Pons (tissue), 1 donor: ENCODE measurements at regions not wholly inside any gene's neighbourhood (a gene's known extent, or its start where the extent isn't known, plus 50 kb on each side); places are given as distances from the start of the nearest gene placed in this dataset.
"Not testable (repeated sequence)": the region's sequence is repeated elsewhere in the genome, so short reads cannot be mapped to it uniquely, and the experiment has no call there.

ENCODE experiments used
- DNase-seq: peaks from one replicate; pipeline ENCODE4 v3.0.0-alpha.2; 2016; ENCODE audit warnings: low spot score

DNA sequence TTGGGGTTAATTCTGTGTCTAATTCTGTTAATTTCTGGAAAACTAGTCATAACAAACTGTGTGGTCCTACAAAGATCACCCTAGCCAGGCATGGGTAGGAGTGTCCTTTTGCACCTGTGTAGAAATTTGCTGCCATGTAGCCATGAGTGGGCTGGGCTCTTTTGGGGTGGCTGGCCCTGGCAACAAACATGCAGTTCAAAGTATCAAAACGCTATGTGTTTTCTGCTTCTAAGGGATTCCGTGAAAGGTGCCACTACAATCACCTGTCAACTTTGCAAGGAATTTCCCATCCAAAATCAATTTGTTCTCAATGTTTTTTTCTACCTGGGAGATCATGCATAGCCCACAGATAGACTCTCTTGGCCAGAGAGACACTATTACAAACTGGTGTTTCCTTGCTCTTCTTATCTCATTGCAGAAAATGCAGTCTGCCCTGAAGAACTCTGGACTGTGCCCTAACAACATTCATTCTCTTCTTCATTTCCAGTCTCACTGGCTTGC is 537.7 kb upstream of the ID2 start:
- DNase-seq, result no peak

DNA sequence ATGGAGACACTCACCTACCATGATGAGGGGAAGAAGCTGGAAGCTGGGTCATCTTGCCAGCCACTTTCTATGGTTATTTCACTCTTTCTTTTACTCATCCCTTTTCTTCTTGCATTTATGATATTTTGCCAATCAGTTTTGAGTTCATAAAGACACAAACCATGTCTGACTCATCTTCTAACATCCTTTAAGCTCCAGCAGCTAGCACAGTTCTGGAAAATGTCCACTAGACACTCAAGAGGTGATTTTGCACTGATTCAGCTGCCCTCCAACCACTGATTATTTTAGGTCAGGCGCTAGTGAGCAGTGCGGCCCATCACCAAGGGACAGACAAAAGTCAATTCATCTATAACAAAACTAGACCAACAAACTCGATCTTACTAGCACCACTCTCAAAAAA is 537.1 kb upstream of the ID2 start:
- DNase-seq, result no peak

DNA sequence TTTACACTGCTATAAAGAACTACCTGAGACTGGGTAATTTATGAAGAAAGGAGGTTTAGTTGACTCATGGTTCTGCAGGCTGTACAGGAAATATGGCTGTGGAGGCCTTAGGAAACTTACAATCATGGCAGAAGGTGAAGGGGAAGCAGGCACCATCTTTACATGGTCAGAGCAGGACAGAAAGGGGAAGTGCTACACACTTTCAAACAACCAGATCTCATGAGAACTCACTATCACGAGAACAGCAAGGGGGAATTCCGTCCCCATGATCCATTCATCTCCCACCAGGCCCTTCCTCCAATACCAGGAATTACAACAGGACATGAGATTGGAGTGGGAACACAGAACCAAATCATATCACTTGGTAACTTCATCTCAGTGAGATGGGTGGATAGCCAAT is 536.5 kb upstream of the ID2 start:
- not testable (repeated sequence) for DNase-seq

DNA sequence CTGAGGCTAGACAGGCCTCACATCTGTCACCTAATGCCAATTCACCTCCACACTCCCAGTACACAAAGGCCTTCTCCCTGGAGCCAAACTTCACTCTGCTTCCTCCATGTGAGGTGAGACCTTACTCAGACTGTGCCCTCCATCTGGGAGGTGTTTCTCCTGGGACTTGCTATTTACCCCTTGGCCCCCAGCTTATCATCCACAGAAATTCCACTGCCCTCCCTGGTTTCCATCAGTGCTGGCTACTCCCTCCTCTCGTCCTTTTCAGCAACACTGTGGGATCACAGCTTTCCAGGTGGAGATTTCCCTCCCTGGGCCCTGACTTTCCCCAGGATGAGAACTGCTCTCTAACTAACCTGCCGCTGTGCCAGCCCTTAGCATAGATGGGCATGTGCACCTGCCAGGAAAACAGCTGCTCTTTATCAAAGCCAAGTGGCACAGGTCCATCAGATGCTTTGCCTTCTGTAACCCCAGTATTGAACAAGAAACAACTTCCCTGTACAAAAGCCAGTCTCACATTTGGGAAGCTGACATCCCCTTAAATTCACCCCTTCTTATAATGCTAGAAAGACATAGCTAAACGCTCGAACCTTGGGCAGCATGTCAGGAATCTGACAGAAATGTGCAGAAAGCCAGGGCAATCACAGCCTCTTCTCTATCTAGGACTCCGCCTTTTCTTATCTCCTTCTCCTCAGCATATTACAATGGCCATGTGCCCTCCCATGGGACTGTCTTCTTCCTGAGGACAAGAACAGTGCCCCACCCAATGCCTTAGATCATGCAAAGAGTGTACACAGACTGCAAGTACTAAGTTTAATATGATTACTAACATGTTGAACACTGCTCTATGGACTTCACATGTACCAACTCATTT is 535.5 kb upstream of the ID2 start:
- no peak for DNase-seq

DNA sequence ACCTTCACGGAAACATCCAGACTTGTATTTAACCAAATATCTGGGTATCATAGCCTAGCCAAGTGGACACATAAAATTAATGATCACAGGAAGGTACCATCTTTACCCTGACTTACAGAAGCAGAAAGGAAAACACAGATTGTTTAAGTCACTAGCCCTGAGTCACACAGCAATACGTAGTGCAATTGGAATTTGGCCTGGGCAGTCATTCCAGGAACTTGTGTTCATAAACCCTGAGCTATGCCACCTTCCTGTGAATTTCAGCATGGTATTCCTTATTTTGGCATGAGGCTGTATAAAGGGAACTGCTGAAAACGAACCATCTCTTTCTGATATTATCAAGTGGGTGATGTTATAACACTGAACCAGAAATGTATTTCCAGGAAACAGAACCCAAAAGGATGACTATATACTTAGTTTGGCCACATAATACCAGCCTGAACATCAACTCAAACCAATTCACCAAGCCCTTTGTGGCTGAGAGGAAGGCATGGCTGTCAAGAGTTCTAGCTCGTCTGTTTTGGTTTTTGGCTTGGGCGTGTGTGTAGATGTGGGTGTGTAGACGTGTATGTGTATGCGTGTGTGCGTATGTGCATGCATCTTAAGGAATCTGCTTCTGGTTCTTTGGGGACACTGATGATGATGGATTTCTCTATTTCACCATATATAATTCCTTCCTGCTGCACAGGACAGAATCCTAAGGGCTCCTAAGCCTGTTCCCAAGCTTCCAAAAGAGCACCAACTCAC is 533.4 kb upstream of the ID2 start:
- no peak for DNase-seq

DNA sequence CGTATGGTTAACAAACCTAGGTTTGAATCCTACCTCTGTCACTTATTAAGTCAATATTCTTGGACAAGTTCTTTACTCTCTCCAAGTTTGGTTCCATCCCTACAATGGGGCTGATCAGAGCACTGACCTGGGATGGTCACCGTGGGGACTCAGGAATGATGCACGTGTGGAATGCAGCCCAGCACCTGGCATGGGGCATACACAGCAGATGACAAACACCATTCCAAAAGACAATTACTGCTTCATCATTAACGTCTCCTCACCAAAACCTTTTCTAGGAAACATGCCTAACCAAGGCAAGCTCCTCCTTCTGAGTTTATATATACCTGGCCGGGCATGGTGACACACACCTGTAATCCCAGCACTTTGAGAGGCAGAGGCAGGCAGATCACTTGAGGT is 532.9 kb upstream of the ID2 start:
- no peak for DNase-seq

DNA sequence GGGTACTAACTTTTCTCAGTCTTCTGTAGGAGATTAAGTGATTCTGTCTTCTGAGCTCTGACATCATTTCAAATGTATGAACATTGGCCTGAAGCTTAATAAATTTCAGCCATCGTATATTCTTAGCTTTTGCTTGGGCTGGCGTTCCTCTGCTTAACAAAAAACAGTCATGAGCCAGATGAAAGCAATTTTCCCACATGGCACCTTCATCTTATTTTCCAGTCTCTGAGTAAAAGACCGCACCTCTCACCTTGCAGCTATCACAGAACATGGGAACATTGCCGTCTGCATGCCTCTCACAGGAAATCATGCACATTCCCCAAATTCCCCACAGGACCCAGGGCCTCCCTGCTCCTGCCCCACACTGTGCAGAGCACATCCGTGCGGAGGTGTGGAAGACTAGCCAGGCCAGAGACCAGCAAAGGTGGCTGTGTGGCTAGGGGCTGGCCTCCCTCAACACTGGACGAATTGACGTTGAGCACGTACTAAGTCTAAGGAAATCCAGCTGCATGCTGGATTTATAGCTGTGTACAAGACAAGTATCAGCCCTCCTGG is 531.8 kb upstream of the ID2 start:
- no peak for DNase-seq

DNA sequence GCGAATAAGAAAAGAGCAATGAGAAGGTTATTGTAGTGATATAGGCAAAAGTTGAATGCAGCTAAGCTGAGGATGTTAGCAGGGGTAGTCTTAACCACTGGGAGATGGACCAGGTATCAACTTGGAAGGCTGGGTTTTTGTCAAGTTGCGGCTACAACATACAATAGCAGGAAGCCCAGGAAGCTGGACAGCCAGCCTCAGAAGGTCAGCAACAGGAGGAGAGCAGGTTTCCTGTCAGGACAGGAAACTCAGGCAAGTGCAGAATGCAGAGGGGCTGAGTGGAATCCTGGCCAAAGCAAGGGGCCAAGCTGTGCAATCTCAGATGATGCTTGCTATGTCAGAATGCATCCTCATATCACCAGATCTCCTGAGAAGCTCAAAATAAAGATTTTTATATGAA is 530.0 kb upstream of the ID2 start:
- no peak for DNase-seq

DNA sequence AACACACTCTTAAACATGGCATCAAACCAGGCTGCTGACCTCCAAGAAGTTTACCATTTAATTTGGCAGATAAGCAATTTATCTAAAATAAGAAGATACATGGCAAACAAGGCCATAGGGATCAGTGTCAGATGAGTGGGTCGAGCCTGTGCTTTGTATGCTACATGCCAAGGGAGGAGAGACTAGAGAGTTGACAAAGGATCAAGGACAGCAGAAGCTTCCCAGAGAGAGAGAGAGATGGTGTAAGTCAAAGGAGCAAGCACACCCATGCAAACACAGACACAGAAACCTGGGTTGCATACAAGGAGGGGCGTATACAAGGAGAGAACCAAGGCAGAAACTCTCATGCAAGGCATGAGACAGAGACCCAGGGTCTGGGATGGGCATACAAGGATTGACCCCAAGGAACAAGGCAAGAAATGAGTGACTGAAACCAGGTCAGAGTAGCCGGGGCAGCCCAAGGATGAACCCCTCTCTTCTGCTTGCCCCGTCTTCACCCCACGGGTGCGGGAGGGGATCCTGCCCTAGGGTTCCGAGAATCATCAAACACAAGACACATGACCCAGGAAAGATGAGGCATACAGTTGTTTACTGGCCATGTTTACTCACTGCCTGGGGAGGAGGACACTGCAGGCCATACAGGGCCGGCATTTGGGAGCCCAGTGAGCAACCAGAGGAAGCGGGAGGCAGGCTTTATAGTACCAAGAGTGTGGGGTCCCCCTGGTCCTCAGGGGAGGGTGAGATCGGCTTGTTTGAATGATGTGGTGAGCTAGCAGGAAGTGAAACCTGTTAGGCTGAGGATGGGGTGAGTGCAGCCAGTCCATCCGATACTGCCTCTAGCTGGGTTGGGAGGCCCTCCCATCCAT is 529.2 kb upstream of the ID2 start:
- no peak for DNase-seq

DNA sequence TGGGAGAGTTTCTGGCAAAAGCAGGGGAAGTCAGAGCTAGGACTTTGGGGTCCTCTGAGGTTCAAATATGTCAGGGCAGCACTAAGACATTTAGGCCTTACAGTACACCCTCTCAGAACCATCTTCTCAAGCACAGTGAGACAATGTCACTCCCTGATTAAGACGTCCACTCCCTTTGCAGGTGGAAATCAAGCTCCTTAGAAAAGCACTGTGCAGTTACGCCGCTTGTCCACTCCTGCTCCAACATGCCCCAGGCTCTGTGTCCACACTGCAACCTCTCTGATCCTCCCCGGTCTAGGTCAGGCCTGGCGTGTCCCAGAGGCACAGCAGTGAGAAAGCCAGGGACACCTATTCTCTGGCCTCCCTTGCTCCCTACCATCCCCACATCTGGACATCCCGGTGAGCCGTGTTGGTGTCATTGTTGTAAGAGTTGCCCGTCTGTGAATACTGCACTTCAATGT is 528.6 kb upstream of the ID2 start:
- no peak for DNase-seq

DNA sequence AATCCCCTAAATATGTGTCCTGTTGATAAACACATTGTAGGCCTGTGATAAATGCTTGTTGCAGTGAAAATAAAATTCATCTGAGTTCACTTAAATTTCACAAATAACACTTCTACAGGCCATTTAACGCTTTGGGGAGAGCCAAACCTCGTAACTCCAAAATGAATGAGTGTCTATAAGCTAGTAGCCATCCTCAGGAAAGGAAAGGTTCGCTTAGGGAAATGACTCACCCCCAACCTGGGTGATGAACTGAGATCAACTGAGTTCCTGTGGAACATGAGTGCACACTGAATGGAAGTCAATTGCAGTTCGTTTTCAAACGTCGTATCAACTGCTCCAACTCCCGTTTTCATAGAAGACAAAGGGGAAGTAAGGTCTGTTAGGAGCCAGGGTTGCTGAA is 527.6 kb upstream of the ID2 start:
- DNase-seq, result no peak

DNA sequence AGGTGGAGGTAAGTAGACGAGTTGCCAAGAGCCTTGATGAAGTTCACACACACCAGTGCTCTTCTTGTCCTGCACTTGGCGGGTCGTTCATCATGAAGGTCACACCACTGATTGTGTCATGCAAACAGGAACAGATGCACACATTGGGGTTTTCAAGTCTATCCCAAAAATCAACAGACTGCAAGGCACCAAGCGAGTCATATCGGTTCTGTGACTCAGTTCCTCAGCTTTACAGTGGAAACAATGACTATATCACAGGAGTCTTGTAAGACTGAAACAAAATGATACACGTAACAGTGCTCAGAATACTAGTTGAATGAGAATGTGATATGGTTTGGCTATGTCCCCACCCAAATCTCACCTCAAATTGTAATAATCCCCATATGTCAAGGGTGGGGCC is 526.9 kb upstream of the ID2 start:
- no peak for DNase-seq

DNA sequence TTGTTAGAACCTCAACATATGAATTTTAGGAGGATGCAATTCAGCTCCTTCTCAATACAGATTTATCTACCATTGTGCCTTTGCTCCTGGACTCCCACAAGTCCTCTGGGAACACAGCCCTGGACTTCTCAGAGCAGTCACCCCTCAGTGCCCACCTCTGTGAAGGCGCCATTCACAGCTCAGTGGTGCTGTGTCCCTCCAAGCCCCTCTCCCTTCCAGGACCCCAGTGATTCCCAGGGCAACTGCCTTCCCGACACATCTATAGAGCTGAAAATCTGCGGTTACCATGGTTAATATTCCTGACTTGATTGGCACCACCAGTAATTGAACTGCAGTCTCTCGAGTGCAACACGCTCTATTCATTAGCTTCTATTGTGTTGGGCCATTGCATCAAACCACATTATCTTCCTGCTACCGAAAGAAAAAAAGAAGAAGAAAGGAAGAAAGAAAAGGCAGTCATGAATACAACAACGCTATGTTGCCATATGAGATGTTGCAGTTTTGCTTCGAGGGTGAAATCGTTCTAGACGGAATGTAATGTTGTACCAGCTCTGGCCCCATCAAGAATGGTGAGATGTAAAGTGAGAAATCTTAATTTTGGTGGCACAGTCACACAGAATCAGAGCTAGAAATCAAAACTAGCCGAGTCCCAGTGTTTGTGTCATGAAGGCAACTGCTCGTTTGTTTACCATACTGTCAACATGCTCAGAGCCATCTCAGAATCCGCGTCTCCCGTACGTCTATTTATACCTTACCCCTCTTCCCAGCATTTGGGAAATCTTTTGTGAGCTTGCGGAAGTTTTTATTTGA is 524.0 kb upstream of the ID2 start:
- DNase-seq, result no peak

DNA sequence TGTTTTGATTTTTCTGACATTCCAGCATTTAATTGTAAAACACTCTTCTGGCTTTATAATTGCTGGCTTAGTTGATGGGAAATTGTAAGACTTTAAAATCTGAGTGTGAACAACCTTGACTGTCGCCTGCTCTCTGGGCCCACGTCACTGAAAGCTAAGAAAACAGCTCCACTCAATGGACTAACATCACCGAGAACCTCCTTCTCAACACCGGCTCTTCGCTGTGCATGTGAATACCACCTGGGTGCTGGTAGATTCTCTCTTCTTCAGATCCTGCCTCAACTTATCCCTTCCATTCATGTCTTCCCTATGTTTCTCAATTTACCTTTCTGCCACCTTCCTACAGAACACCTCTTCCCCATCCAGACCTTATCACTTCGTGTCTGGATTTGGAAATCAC is 523.1 kb upstream of the ID2 start:
- DNase-seq, result no peak

DNA sequence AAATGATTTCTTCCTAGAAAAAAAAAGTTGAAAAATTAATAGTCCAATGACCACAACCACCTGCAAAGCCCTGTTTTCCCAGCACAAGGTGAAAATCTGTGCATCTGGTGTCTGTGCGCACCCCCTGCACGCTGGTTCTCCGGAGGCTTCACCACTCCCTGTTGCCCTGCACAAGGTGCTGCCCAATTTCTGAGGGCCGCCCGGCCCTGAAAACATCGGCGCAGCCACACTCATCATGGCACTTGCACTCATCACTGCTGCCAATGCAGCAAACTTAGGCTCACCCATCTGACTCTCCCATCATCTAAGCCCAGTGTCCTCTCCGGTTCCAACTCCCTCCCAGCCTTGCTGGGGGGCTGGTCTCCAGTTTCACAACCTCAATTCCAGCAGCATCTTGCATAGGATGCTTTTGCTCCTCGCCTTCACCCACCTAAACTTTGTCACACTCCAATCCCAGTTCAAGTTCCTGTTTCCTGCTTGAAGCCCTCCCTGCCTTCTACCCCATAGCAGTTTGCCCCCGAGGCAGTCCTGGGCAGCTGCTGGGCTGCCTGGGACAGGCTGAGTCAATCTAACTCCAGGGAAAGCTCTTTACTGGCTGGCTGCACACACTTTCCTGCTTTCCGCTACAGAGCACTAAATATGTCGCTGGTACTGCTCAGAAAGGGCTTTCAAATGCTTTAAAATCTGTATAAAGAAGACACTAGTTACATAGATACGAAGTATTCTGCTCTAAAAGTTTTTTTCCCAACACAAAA is 522.5 kb upstream of the ID2 start:
- DNase-seq, result no peak

DNA sequence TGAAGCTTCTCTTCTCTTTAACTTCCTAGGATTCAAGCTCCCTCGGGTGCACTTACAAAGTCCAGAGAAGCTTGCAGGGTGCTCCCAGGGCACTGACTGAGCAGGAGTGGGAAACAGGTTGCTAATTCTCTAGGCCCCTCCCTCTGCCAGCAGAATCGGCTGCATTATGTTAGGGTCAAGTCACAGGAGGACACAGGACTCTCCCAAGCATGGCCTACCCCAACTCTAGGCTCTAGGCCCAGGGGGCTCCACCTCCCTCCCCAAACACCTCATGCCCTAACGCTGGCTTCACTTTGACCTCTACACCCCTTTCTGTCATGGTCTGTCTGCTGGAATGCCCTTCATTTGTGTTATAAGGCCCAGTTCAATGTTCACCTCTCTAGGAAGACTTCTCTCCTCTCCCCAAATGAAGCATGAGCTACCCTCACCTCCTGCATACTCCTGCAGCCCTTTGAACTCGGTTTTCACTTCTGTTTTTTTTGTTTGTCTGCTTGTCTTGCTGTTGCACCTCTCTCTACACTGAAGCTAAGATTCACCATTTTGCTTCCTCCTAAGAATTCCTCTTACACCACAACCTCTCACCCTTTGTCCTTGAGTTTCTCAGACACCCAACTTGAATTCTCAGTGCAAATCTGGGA is 521.8 kb upstream of the ID2 start:
- DNase-seq, result no peak

DNA sequence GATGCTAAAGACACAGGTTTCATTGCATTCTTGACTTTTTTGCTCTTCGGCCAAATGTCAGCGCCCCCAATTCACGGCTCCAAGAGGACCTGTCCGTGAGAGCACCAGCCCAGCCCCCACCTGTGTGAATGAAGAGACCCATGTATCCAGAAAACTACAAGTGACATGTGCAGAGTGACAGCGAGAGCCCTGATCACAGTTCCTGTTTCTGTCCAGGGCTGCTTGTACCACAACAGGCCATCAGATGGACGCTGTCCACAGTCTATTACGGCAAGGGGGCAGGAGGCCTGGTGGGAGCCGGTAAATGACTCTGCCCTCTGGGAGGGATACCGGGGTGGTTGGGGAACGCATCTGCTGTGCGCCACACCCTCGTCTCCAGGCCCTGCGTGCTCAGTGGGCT is 520.9 kb upstream of the ID2 start:
- no peak for DNase-seq

DNA sequence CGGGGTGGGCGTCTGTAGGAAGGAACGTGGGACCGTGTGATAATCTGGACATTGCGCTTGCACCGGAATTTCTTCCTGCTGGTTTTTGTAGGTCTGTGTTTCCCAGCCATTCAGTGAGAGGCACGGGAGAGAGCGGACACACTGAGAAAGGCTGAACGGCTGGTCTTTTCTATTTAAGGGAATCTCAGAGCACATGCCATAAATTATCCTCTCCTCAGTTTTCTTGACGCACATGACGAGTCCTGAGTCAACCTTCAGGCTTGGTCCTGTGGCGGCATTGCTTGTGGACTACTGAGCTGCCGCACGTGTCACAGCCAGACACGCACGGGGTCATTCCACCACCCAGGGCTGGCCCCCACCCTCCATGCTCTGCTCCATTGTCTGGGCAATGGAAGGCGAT is 519.3 kb upstream of the ID2 start:
- DNase-seq, result no peak

DNA sequence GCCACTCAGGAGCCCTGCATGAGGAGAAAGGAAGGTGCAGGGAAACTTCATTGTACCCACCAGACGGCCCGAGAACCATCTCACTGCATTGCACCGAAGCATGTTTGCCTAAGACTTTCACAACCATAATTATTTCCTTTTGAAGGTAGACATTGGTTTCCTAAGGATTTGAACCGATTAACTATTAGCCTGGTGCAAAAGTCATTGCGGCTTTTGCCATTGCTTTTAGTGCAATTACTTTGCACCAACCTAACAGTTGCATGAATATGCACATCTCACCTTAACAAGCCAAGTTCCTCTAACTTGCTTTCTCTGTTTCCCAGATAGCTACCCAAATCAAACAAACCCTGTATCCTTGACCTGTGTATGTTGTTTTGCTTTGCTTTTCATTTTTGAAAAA is 516.3 kb upstream of the ID2 start:
- no peak for DNase-seq
